GM18870 (cell line): ENCODE measurements at regions not wholly inside any gene's neighbourhood (a gene's known extent, or its start where the extent isn't known, plus 50 kb on each side); places are given as distances from the start of the nearest gene placed in this dataset.

Experiments used
- ATAC-seq: cut with Tn5 transposase; IDR thresholded peaks from one replicate; pipeline ENCODE4 v1.9.1; 2021; ENCODE audit warnings: moderate library complexity; ENCODE audit not compliant: unreplicated experiment

DNA sequence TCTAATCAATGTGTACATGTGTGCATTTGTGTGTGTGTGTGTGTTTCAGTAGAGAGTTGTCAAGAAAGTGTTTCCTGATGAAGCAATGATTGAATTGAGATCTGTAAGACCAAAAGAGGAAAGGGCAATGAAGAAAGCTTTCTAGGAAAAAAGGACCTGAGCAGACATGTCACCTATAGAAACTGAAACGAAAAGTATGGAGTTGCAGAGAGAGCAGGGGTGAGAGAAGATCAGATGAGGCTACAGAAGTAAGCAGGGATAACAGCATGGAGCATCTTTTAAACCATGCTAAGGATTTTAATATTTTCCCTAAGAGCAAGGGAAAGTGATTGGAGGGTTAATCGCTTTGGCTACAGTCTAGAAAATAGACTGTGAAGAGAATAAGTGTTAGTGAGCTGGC, 1459.4 kb upstream of the TENM4 start:
- ATAC-seq: peak; percentile 80

- peak; percentile 66 for ATAC-seq
Observed at GRCh38 chr11:80899381-80899780, 1458.6 kb upstream of the TENM4 start.

GRCh38 chr11:80898910-80899309, 1458.1 kb upstream of the TENM4 start:
- ATAC-seq: no peak

DNA sequence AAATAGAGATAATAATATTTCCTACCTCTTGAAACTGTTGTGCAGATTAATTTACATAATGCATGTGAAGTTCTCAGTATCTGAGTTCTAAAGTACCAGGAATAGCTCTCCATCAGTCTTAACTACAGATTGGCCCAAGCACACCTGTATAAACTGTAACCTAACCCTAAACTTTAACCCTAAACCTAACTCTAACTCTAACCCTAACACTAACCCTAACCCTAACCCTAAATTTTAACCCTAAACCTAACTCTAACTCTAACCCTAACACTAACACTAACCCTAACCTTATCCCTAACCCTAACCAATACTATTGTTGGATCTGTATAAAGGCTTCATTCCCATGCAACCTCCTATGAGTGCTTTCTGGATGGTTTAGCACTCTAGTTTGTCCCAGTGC, 1445.9 kb upstream of the TENM4 start:
- no peak for ATAC-seq

GRCh38 chr11:80873310-80873999, 1432.6 kb upstream of the TENM4 start:
- no peak for ATAC-seq

DNA sequence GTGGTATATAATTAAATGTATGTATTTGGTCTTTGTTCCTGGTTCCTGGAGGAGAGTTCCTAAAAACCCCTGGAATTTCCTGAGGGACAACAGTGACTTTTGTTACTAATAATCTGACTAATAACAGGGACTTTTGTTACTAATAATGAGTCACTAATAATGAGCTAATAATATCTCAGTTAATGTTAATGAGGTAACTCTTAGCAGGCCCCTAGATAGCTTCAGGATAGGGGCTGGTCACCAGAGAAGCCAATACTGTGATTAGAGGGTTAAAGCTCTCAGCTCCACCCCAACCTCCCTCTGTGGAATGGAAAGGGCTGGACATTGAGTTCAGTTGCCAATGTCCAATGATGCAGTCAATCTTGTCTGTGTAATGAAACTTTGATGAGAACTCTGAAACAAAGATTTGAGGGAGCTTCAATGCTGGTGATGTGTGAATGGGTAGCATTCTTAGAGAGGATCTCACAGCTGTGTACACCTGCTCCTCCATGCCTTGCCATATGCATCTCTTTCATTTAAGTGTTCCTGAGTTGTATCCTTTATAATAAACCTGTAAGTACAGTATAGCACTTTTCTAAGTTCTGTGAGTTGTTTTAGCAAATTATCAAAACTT, 1431.4 kb upstream of the TENM4 start:
- no peak for ATAC-seq

DNA sequence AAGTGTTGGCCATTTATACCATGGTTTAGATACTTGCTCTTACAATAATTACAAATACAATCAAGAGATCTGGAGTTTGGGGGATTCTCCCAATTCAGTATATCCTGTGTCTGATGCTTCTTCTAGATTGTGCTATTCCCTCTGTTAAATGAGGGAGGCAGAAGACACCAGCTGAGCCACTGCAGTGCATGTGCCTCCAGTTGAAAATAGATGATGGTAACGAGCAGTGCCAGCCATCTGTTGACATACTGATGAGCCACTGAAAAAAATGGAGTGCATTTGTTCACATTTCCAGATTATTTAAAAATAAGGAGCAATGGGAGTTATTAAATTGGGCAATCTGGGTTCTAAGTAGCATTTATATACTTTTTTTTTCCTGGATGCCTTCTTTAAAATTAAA, 1428.0 kb upstream of the TENM4 start:
- no peak for ATAC-seq

DNA sequence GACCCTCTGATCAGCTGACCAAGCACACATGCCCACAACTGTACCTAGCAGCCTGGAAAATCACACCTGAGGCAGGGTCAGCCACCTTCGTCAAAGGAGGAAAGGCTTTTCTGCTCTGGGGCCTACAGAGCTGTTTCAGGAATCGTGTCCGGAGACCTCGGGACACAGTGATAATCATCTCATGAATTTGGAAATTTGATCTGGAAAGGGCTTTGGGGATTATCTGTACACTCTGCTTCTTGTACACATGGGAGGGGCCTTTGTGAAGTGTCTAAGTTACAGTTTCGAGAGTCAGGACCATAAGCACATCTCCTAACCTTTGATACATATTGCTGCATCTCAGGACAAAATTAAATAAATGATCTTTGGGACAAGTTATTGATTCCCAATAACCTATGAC, 1421.2 kb upstream of the TENM4 start:
- ATAC-seq: no peak

DNA sequence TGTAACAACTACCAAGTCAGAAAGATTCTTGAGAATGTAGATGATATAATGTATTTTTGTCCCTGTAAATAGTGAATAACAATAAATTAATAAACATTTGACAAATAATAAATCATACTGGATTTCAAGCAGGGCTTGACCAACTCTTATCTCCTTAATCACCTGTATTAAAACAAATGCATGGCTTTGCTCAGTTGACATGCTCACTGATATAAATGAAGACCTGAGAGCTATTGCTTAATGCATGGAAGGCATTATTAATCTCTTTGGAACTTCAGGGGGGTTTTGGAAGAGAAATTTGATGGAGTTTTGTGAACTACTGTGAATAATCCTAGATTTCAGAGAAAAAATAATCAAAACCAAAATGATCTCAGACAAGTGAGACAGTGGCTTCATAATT, 1420.4 kb upstream of the TENM4 start:
- ATAC-seq: no peak

- no peak for ATAC-seq
Observed at GRCh38 chr11:80860632-80861031, 1419.8 kb upstream of the TENM4 start.

DNA sequence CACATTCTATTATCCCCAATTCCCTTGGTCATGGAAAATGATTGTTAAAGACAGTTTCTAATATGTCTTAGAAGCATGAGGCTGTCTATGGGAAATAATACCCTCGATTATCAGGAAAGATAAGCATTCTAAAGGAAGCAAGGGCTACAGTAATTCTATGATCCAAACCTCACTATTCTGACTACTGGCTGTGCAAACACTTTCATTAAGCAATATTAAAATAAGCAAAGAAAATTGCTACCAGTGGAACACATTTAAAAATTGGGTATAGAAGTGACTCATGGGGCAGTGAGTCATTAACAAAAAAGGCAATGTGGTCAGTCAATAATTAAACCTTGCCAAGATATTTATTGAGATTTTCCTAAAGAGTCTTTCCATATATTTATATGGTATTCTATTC, 1415.2 kb upstream of the TENM4 start:
- ATAC-seq: peak; percentile 75

- no peak for ATAC-seq
Observed at GRCh38 chr11:80855426-80855825, 1414.6 kb upstream of the TENM4 start.

- peak; percentile 56 for ATAC-seq
Observed at GRCh38 chr11:80849253-80849652, 1408.4 kb upstream of the TENM4 start.

DNA sequence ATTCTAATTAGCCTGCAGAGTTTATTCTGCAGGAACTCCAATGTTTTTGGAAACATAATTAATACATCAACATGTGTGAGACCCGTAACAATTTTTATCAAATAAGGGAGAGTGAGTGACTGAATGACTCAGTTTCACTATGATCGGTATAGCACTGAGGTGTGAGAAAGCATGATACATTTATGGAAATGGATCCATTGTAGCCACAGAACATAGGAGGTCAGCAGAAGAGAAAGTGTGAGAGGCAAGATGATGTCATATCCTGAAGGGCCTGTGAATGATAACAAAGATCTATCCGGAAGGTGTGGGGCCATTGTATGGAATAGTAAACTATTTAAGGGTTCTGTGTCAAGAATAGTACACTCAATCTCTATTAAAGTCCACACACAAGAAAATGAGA, 1406.1 kb upstream of the TENM4 start:
- peak; percentile 97 for ATAC-seq

DNA sequence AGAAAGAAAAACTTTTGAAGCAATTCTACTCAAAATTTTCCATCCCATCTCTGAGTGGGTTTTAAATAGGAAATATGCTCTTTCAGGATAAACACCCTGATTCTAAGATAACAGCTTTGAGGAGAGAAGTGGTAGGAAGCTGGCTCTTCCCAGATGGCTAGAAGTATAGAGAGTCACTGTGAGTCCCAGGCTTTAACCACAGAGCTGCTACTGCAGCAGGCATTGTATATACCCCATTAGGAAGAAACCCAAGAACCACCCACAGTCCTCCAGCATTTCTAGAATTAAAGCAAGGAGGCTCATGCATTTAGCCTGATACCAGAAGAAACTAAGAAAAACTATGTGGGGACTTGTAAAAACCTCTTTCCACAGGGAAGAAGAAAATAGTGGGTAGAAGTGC, 1405.6 kb upstream of the TENM4 start:
- no peak for ATAC-seq

DNA sequence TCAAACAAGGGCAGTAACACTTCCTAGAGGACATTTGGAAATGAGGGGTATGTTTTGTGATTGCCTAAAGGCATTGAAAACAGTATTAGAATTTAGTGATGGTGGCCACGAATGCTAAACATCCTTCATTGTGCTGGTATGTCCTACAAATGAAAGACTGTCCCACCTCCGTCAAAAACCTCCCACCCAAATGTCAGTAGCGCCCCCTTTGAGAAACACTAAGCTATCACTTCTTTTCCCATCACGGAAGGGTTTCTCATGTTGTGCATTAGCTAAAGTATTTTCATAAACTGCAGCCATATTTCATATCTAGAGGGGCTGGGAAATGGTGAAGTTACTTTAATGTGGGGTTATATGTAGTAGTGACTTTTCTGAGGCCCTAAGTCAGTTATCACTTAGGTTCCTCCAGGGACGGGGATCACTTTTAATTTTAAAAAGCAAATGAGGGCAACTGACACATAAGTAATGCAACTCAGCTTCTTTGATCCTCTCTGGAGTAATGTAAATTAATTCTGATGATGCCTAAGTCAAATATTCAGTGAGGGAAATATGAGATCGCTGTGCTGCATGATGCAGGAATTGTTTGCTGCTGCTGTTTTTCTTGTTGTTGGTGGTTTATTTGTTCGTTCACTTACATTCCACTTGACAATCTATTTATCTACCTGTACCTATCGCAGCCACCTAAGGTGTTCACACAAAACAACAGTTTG, 1403.4 kb upstream of the TENM4 start:
- ATAC-seq: no peak

GRCh38 chr11:80843266-80843974, 1402.6 kb upstream of the TENM4 start:
- ATAC-seq: peak; percentile 51

DNA sequence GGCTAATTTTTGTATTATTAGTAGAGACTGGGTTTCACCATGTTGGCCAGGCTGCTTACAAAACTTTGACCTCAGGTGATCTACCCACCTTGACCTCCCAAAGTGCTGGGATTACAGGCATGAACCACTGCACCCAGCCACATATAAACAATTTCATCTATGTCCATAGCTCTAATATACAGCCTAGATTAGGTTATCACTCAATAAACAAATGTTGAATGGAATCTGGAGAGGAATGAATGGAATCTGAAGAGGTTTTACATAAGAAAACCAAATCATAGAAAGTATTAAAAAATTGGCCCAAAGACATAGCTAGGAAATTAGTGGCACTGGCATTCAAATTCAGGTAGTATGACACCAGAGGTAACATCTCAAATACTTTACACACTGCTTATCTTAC, 1401.4 kb upstream of the TENM4 start:
- ATAC-seq: no peak

- ATAC-seq: no peak
Observed at GRCh38 chr11:80841675-80842074, 1400.8 kb upstream of the TENM4 start.

- peak; percentile 93 for ATAC-seq
Observed at GRCh38 chr11:80838153-80838552, 1397.3 kb upstream of the TENM4 start.

DNA sequence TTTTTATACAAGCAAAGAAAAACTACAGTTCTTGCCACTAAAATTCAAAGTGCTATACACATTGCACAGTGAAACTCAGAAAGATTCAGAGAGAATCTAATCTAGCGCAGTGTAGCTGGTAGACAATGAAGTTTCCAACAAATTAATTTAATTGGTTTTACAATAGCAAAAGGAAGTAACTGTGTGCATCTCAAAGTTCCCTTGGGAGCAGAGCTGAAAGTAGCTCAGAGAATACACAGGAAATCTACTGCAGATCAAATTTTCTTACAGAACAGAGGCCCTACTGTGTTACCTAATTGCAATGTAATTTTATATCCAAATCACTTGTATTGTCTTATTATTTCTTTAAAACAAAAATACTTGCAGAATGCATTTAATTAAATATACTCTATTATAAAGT, 1396.2 kb upstream of the TENM4 start:
- ATAC-seq: no peak

DNA sequence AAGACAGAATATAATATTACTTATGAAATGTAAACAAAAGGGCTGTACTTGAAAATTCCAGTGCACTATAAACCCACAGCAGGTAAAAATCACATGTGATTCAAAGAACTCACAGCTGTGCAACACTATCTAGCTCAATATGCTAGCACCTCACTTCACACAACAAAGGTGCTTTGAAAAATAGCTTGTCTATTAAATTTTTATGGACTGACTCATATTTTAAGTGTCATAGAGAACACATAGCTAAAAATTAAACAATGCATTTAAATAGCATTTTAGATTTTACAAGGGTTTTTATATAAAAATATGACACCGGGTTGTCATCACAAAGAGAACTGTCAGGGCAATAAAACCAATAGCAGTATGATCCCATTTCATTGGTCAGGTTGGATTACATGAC, 1390.5 kb upstream of the TENM4 start:
- ATAC-seq: no peak
